SK-N-SH (cell line): ENCODE measurements at regions not wholly inside any gene's neighbourhood (a gene's known extent, or its start where the extent isn't known, plus 50 kb on each side); places are given as distances from the start of the nearest gene placed in this dataset.

Source experiments
- CHD2 ChIP-seq: fragments of 150-350 bp; IDR thresholded peaks from 2 replicates; pipeline ENCODE4 v1.6.1; 2018; ENCODE audit warnings: low read length; ENCODE audit not compliant: partially characterized antibody
- EP300 ChIP-seq, 2 experiments: IDR thresholded peaks; 2 replicates each; pipeline versions ENCODE4 v1.4.0 to v1.6.1; 2012; ENCODE audit warnings: borderline replicate concordance in 1 of 2, low read depth in 1 of 2, low read length in 1 of 2
- GABPA ChIP-seq: IDR thresholded peaks from 2 replicates; pipeline ENCODE4 v1.4.0; 2012; ENCODE audit warnings: low read depth, mild to moderate bottlenecking
- RAD21 ChIP-seq: IDR thresholded peaks from 2 replicates; pipeline ENCODE4 v1.6.1; 2012; ENCODE audit warnings: mild to moderate bottlenecking, low read length
- RXRA ChIP-seq: IDR thresholded peaks from 2 replicates; pipeline ENCODE4 v1.4.0; 2012; ENCODE audit warnings: low read depth, mild to moderate bottlenecking, borderline replicate concordance
- SIN3A ChIP-seq: IDR thresholded peaks from 2 replicates; pipeline ENCODE4 v1.6.1; 2012; ENCODE audit warnings: low read depth, mild to moderate bottlenecking, low read length, moderate library complexity, borderline replicate concordance
- TAF1 ChIP-seq: IDR thresholded peaks from 2 replicates; pipeline ENCODE4 v1.6.1; 2012; ENCODE audit warnings: low read depth, mild to moderate bottlenecking, low read length, moderate library complexity, borderline replicate concordance
- TF ChIP-seq, protein P1 (sequence below): fragments of 200-600 bp; sonication (generic); IDR thresholded peaks from 2 replicates; pipeline ENCODE4 v1.6.1; 2017; ENCODE audit warnings: antibody characterized with exemption, mild to moderate bottlenecking, moderate library complexity
- TF ChIP-seq, protein P2 (sequence below): IDR thresholded peaks from 2 replicates; pipeline ENCODE4 v1.4.0; 2012; ENCODE audit warnings: low read depth
- TF ChIP-seq, protein P3 (sequence below): IDR thresholded peaks from 2 replicates; pipeline ENCODE4; 2012
- TF ChIP-seq, protein P4 (sequence below): fragments of 150-350 bp; IDR thresholded peaks from 2 replicates; pipeline ENCODE4 v1.6.1; 2016; ENCODE audit warnings: mild to moderate bottlenecking, low read depth, low read length

DNA sequence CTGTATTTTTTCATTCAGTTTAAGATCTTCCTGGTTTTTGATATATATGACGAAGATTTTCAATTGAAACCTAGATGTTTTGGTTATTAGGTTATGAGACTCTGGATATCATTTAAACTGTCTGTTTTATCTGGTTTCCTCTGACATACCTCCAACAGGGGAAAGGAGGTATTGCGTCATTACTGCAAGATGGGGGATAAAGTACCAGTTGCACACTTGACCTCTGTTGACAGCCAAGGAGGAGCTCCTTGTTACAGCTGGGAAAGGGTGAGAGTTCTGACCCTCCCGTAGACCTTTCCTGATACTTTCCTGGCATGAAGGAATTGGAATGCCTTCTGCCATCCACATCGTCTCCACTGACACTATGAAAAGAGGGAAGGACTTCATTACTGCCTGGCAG, 82.0 kb upstream of the SHISA2 start:
- TF ChIP-seq, protein P1, sequence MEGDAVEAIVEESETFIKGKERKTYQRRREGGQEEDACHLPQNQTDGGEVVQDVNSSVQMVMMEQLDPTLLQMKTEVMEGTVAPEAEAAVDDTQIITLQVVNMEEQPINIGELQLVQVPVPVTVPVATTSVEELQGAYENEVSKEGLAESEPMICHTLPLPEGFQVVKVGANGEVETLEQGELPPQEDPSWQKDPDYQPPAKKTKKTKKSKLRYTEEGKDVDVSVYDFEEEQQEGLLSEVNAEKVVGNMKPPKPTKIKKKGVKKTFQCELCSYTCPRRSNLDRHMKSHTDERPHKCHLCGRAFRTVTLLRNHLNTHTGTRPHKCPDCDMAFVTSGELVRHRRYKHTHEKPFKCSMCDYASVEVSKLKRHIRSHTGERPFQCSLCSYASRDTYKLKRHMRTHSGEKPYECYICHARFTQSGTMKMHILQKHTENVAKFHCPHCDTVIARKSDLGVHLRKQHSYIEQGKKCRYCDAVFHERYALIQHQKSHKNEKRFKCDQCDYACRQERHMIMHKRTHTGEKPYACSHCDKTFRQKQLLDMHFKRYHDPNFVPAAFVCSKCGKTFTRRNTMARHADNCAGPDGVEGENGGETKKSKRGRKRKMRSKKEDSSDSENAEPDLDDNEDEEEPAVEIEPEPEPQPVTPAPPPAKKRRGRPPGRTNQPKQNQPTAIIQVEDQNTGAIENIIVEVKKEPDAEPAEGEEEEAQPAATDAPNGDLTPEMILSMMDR: no peak
- TF ChIP-seq, protein P2, sequence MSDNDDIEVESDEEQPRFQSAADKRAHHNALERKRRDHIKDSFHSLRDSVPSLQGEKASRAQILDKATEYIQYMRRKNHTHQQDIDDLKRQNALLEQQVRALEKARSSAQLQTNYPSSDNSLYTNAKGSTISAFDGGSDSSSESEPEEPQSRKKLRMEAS: no peak
- no peak for TF ChIP-seq RXRA
- TF ChIP-seq, protein P3, sequence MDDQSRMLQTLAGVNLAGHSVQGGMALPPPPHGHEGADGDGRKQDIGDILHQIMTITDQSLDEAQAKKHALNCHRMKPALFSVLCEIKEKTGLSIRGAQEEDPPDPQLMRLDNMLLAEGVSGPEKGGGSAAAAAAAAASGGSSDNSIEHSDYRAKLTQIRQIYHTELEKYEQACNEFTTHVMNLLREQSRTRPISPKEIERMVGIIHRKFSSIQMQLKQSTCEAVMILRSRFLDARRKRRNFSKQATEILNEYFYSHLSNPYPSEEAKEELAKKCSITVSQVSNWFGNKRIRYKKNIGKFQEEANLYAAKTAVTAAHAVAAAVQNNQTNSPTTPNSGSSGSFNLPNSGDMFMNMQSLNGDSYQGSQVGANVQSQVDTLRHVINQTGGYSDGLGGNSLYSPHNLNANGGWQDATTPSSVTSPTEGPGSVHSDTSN: no peak
- TF ChIP-seq TAF1: no peak
- TF ChIP-seq GABPA: no peak
- TF ChIP-seq EP300 (IDR thresholded peaks at IDR 0.05; ENCODE audit: borderline replicate concordance in 1 of 2, low read depth in 1 of 2, low read length in 1 of 2): no peak
- no peak for TF ChIP-seq CHD2
- no peak for TF ChIP-seq RAD21
- TF ChIP-seq, protein P4, sequence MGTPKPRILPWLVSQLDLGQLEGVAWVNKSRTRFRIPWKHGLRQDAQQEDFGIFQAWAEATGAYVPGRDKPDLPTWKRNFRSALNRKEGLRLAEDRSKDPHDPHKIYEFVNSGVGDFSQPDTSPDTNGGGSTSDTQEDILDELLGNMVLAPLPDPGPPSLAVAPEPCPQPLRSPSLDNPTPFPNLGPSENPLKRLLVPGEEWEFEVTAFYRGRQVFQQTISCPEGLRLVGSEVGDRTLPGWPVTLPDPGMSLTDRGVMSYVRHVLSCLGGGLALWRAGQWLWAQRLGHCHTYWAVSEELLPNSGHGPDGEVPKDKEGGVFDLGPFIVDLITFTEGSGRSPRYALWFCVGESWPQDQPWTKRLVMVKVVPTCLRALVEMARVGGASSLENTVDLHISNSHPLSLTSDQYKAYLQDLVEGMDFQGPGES: no peak
- no peak for TF ChIP-seq SIN3A
